ENCODE measurements at regions not wholly inside any gene's neighbourhood (a gene's known extent, or its start where the extent isn't known, plus 50 kb on each side); places are given as distances from the start of the nearest gene placed in this dataset.
"Not testable (repeated sequence)": the region's sequence is repeated elsewhere in the genome, so short reads cannot be mapped to it uniquely, and the experiment has no call there.

DNA sequence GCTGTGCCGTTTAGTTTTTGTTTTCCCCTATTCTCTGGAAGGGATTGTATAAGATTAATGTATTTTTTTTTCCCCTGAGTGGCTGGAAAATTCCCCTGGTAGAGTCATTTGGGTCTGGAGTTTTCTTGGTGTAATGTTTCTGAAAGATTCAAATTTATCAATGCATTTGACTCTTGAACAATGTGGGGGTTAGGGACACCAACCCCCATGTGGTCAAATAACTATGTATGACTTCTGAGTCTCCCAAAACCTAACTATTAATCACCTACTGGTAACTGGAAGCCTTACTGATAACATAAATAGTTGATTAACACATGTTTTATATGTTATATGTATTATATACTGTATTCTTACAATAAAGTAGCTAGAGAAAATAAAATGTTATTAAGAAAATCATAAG lies 220.1 kb upstream of the PDE3A start:
- FAIRE-seq: no peak

- no peak for FAIRE-seq
These were observed 217.4 kb upstream of the PDE3A start for GRCh38 chr12:20150835-20151422.

DNA sequence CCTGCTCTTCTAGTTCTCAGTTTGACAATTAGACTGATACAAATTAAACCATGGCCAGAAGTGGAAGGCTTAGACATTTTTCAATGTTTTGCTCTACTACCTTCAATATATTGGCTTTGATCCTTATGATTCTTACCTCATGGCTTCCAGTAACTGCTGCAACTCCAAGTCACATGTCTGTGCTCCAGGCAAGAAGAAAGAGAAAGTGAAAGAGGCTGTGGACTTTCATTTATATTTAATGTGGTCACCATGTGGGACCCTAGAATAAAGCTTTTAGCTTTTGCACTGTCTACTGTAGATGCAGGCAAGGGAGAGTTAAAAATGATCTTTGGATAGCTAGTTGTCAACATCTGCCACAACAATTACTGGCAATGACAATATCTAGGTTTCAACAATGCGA lies 214.3 kb upstream of the PDE3A start:
- no peak for FAIRE-seq

DNA sequence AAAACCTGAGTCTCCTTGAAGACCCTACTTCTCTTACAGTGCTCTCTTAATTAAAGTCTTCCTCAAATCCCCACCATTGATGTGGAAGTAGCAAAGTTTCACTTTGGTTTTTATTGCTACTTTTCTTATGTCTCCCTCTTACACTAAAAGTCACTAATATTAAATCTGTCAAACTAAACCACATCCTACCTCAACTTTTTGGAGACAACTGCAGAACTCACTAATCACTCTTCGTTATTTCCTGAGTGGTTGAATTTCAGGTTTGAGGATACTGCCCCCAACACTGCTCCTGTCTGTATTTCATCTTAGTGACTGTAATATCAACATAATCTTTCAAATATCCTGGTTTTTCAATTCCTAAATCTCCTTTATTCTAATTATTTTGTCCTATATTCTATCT lies 213.0 kb upstream of the PDE3A start:
- FAIRE-seq: no peak

DNA sequence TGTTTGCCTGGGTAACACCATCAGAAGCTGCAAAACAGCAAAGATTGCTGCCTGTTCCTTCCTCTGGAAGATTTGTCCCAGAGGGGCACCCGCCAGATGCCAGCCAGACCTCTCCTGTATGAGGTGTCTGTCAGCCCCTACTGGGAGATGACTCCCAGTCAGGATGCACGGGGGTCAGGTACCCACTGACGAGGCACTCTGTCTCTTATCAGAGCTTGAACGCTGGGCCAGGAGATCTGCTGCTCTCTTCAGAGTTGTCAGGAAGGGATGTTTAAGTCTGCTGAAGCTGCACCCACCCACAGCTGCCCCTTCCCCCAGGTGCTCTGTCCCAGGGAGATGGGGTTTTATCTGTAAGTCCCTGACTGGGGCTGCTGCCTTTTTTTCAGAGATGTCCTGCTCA lies 207.4 kb upstream of the PDE3A start:
- FAIRE-seq: not testable (repeated sequence)

DNA sequence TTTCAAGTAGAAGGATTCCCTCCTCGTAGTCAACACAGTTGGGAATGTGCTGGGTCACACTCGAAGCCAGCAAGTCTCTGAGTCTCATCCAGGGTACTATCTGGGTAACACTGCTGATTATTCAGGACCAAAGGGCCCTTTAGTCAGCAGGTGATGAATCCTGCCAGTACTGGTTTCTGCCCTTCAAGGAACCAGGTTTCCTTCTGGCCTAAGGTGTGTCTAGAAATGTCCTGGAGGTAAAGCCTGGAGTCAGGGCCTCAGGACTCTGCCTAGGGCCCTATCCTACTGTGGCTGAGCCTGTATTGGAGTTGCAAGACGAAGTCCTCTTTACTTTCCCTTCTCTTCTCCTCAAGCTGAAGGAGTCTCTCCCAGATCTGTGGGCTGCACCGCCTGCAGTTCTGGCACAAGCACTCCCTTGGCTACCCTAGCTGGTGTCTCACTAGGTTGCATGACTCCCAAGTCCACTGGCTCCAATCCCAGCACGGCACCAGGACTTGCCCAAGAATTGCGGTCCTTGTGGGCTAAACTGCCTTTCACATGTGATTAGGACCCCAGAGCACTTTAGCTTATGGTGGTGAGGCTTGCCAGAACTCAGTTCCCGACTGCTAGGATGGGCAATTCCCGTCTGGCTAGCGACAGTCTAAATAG lies 193.7 kb upstream of the PDE3A start:
- FAIRE-seq: no peak

- no peak for FAIRE-seq
These were observed 192.5 kb upstream of the PDE3A start for GRCh38 chr12:20175704-20176388.

- FAIRE-seq: no peak
These were observed 186.7 kb upstream of the PDE3A start for GRCh38 chr12:20181416-20182180.

GRCh38 chr12:20183563-20183962 lies 184.8 kb upstream of the PDE3A start:
- FAIRE-seq: no peak

DNA sequence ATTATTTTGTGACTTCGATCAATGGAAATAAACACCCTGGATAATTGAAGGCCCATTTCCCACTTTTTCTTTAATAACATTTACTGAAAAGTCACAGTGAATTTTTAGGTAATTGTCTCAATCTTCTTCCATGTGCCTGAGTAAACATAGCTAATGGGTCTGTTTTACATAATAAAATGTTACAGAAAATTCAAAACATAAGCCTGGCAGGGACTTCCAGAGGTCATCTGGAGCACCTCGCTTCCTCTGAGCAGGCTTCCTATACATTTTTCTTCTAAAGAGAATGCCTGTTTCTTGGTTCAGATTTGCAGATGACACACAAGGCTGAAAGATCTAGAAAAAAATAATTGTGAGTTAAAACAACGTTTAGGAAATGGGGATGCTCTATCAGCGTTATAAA lies 183.8 kb upstream of the PDE3A start:
- FAIRE-seq: no peak

- FAIRE-seq: no peak
These were observed 180.9 kb upstream of the PDE3A start for GRCh38 chr12:20187456-20187855.

DNA sequence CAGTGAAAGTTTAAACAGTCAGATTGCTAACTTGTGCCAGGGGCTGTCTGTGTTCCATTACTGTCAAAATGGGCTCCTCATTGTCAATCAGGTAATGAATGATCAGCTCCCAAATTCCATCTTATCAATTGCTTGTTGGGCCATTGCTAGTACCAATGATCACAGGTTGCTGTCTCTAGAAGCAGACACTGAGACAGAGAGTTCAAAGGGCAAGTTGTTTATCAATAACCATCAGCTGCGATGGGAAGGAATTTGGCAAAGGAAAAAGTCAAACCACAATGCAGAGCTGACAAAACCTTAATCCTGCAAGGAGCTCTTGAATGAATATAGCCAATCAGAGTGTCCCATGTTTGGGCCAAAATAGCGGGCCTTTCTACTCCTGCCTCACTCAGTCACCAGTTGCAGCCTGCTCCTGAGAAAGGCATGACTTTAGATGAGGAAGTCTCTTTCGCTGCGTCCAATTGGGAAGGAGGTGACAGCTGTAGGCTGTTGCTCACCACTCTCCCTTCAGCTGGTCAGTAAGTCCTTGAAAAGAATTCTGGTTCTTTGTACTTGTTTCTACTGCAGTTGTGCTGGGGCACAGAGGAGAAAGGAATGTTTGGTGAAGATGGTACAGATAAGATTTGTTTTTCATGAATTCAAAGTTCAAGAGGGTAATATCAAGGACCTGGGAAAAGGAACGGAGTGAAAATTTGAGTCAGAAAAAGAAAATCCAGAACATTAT lies 179.2 kb upstream of the PDE3A start:
- no peak for FAIRE-seq

DNA sequence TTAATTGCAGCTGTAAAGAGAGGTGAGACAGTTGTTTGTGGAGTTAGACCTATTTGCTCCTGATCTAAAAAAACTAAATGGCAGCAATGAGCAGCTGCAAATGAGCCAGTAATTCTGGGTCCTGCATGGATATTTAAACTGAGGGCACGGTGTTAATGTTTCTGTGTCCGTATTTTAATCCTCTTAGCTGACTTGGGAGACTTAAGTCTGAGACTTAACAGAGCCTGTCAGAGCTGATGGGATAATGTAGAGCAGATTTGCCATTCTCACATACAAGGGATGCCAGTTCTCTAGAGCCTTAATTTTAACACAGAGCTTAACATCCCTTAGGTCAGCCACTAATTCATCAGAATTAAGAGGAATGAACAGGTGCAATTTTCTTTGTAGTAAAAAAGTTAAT lies 178.6 kb upstream of the PDE3A start:
- FAIRE-seq: no peak

DNA sequence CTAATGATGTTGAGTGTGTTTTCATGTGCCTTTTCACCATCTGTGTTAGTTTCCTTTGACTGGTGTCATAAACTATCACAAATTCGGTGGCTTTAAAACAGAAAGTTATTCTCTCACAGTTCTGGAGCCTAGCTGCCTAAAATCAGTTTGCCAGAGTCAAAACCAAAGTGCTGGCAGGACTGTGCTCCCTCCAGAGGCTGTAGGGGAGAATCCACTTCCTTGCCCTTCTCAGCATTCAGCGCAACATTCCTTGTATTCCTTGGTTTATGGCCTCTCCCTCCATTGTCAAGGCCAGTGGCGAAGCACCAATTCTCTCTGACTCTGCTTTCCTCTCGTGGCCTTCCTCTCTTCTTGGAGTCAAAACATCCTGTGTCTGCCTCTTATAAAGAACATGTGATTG lies 174.2 kb upstream of the PDE3A start:
- no peak for FAIRE-seq

- no peak for FAIRE-seq
These were observed 171.6 kb upstream of the PDE3A start for GRCh38 chr12:20196767-20197166.

DNA sequence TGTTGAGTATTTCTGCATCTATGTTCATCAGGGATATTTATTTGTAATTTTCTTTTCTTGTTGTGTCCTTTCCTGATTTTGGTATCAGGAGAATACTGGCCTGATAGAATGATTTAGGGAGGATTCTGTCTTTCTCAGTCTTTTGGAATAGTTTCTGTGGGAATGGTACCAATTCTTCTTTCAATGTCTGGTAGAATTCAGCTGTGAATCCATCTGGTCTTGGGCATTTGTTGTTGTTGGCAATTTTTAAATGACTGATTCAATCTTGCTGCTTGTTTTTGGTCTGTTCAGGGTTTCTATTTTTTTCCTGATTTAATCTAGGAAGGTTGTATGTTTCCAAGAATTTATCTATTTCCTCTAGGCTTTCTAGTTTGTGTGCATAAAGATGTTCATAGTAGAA lies 170.9 kb upstream of the PDE3A start:
- FAIRE-seq: no peak

- FAIRE-seq: no peak
These were observed 168.6 kb upstream of the PDE3A start for GRCh38 chr12:20199780-20200179.

GRCh38 chr12:20201733-20202132 lies 166.6 kb upstream of the PDE3A start:
- no peak for FAIRE-seq

DNA sequence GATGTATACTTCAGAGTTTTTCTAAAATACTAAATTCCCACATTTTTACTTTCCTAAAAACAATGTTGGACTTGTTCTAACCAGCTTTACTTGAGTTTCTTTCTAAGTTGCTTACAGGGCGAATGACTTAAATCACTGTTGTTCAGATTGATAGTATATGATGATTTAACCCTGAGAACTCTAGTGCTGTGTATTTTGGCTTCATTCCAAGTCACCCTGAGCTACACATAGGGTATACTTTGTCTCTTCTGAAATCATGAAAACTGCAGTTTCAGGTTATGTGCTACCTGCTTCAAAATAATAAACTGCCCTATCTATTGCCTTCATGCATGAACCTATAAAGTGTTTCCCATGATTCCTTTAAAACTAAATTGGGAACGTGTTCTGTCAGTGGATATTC lies 162.5 kb upstream of the PDE3A start:
- FAIRE-seq: no peak

DNA sequence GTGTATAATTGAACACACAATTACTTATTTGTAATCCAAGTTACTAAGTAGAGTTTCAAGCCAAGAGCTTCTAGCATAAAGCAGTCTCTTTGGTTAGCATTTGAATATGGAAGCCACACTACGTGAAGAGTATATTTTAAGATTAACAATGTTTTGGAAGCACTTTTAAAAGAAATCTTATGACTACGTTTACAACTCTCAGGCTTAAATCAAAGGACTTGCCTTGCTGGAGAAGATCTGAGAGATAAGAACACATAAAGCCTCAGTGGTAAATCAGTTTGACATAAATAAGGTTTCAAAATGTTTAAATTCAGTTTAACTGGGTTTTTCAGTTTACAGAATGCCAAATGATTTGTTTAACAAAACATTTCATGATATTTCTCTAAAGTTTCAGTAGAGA lies 161.9 kb upstream of the PDE3A start:
- no peak for FAIRE-seq

DNA sequence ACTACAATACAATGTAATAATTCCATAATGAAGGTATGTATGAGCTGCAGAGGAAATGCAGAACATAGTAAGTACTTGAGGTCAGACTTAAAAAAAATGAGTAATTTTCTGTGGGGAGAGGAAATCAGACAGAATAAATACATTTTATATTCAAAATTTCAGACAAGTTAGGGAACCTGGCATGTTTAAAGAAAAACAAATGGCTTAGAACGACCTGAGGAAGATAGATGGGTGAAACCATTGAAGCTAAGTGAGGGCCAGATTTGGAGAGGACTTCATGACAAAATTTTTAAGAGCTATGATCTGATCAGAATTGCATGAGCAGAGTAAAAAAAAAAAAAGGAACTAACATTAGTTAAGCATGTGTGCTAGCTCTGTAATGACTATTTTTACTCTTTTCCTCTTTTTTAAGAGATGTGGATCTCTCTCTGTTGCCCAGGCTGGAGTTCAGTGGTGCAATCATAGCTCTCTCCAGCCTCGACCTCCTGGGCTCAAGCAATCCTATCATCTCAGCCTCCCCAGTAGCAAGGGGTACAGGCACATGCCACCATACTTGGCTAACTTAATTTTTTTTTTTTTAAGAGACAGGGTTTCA lies 157.6 kb upstream of the PDE3A start:
- FAIRE-seq: no peak

- FAIRE-seq: no peak
These were observed 156.8 kb upstream of the PDE3A start for GRCh38 chr12:20211541-20211940.

DNA sequence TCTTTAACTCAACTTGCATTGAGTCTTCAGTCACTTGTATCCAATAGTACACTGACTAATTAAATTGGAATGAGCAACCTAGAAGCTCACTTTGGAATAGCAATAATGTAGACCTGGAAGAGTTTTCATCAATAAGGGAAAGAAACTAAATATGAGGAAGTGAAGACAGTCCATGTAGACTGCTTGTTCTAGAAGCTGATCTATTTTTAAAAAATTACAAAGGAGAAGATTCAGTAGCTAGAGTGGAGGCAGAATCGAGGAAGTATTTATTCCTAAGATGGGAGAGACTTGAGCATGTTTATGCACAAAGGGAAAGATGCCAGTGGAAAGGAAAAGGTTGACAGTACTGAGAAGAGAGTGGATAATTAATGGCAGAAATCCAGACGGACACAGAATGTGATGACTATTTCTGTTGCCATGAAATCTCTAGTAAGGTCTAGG lies 156.3 kb upstream of the PDE3A start:
- no peak for FAIRE-seq

Measured in colon (tissue), 2 donors.